ENCODE measurements at regions not wholly inside any gene's neighbourhood (a gene's known extent, or its start where the extent isn't known, plus 50 kb on each side); places are given as distances from the start of the nearest gene placed in this dataset.

DNA sequence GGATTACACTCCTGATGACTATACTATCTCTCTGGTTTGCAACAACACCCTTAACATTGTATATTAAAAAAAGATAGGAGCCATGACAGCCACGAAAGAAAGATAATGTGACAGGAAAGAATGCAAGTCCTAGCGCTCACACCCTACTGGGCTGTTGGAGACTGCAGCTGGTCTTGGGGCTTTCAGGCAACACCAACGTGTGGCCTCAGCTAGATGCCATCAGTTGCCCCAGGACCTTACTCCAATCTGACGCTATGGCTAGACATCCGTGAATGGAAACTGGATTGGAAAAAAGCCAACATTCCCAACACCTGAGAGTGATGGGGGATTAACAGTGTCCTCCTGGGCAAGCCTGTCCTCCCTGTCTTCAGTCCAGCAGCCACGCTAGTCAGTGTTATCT is 357.4 kb upstream of the GULP1 start (continued):
- TF ChIP-seq JUN (IDR thresholded peaks at IDR 0.05; ENCODE audit: low read depth, low read length), result no peak
- TF ChIP-seq ASH2L (IDR thresholded peaks at IDR 0.05; ENCODE audit: low read length), result no peak

Measured in H1 (cell line).